ENCODE measurements at regions not wholly inside any gene's neighbourhood (a gene's known extent, or its start where the extent isn't known, plus 50 kb on each side); places are given as distances from the start of the nearest gene placed in this dataset.

GRCh38 chr20:12728782-12729181, 280.0 kb upstream of the SPTLC3 start:
- Histone ChIP-seq H3K36me3 (no peaks in the 10 kb centered on the region), H3K4me1 (no peaks in the 10 kb centered on the region), H3K27me3 (no peaks in the 10 kb centered on the region), H3K27ac (no peak overlapping the region), H3K4me3 (replicated peaks in 1 of 3) (no peak overlapping the region), H3K9me3 (no peaks in the 10 kb centered on the region)
- TF ChIP-seq CTCF (IDR thresholded peaks at IDR 0.05) (no peak), POLR2A (IDR thresholded peaks at IDR 0.05) (no peak)
- DNase-seq, result no peak
- intact Hi-C loops (cut with DNase I), result no loop called here
- 82 to 91% methylated on average over 3 of the region's 3 CpGs for WGBS, 2 donors

- Histone ChIP-seq H3K36me3 (no peaks in the 10 kb centered on the region), H3K27ac (no peak overlapping the region), H3K4me1 (no peaks in the 10 kb centered on the region), H3K9me3 (no peaks in the 10 kb centered on the region), H3K27me3 (no peaks in the 10 kb centered on the region), H3K4me3 (replicated peaks in 1 of 3) (no peak overlapping the region)
- DNase-seq, result no peak
- no peak for TF ChIP-seq CTCF (IDR thresholded peaks at IDR 0.05)
- no peak for TF ChIP-seq POLR2A (IDR thresholded peaks at IDR 0.05)
- intact Hi-C loops (cut with DNase I), result no loop called here
These were observed 279.4 kb upstream of the SPTLC3 start for GRCh38 chr20:12729326-12729725.

GRCh38 chr20:12733811-12734210, 275.0 kb upstream of the SPTLC3 start:
- no peak for TF ChIP-seq CTCF (IDR thresholded peaks at IDR 0.05)
- TF ChIP-seq POLR2A (IDR thresholded peaks at IDR 0.05), result no peak
- Histone ChIP-seq H3K27ac (no peak overlapping the region), H3K4me1 (no peaks in the 10 kb centered on the region), H3K27me3 (no peaks in the 10 kb centered on the region), H3K9me3 (no peaks in the 10 kb centered on the region), H3K4me3 (replicated peaks in 1 of 3) (no peak overlapping the region), H3K36me3 (no peaks in the 10 kb centered on the region)
- intact Hi-C loops (cut with DNase I), result no loop called here
- WGBS, 2 donors, result 82 to 84% methylated on average over 3 of the region's 3 CpGs
- DNase-seq, result no peak

GRCh38 chr20:12737497-12737896, 271.3 kb upstream of the SPTLC3 start:
- WGBS, 2 donors, result 66 to 83% methylated on average over 4 of the region's 4 CpGs
- intact Hi-C loops (cut with DNase I), result no loop called here
- no peak overlapping the region for H3K27ac ChIP-seq
- DNase-seq, result no peak
- TF ChIP-seq POLR2A (IDR thresholded peaks at IDR 0.05), result no peak
- TF ChIP-seq CTCF (IDR thresholded peaks at IDR 0.05), result no peak
- H3K4me3 ChIP-seq (replicated peaks in 1 of 3), result no peak overlapping the region
- H3K9me3 ChIP-seq, result no peaks in the 10 kb centered on the region
- H3K4me1 ChIP-seq, result no peaks in the 10 kb centered on the region
- no peaks in the 10 kb centered on the region for H3K36me3 ChIP-seq
- H3K27me3 ChIP-seq, result no peaks in the 10 kb centered on the region

- Histone ChIP-seq H3K4me3 (replicated peaks in 1 of 3) (no peak overlapping the region), H3K9me3 (no peaks in the 10 kb centered on the region), H3K27ac (no peak overlapping the region), H3K27me3 (no peaks in the 10 kb centered on the region), H3K36me3 (no peaks in the 10 kb centered on the region), H3K4me1 (no peaks in the 10 kb centered on the region)
- DNase-seq, result no peak
- 93 to 95% methylated on average over 2 of the region's 2 CpGs for WGBS, 2 donors
- intact Hi-C loops (cut with DNase I), result no loop called here
- TF ChIP-seq POLR2A (IDR thresholded peaks at IDR 0.05) (no peak), CTCF (IDR thresholded peaks at IDR 0.05) (no peak)
These were observed 270.9 kb upstream of the SPTLC3 start for GRCh38 chr20:12737900-12738299.
